ENCODE measurements at regions not wholly inside any gene's neighbourhood (a gene's known extent, or its start where the extent isn't known, plus 50 kb on each side); places are given as distances from the start of the nearest gene placed in this dataset.

GRCh38 chr13:21944610-21945009 lies 273.7 kb downstream of the FGF9 start:
- no peak for ATAC-seq
- intact Hi-C loops (cut with micrococcal nuclease) = no loop called here

GRCh38 chr13:21945195-21945594 lies 274.3 kb downstream of the FGF9 start:
- intact Hi-C loops (cut with micrococcal nuclease) = no loop called here
- DNase-seq (no peak), ATAC-seq (no peak)

More at GRCh38 chr13:21944610-21945009, 273.7 kb downstream of the FGF9 start:
- DNase-seq = no peak

- no peak for DNase-seq
- intact Hi-C loops (cut with micrococcal nuclease) = no loop called here
These were observed 276.1 kb downstream of the FGF9 start for GRCh38 chr13:21946964-21947363.

GRCh38 chr13:21948769-21949474 lies 278.0 kb downstream of the FGF9 start:
- DNase-seq = no peak
- intact Hi-C loops (cut with micrococcal nuclease) = no loop called here
- ATAC-seq = no peak

More at GRCh38 chr13:21946964-21947363, 276.1 kb downstream of the FGF9 start:
- no peak for ATAC-seq

- DNase-seq (no peak), ATAC-seq (no peak)
- intact Hi-C loops (cut with micrococcal nuclease) = no loop called here
These were observed 279.1 kb downstream of the FGF9 start for GRCh38 chr13:21949818-21950429.

- DNase-seq = no peak
- intact Hi-C loops (cut with micrococcal nuclease) = no loop called here
- ATAC-seq = no peak
These were observed 285.8 kb downstream of the FGF9 start for GRCh38 chr13:21956666-21957065.

- no peak for DNase-seq
- intact Hi-C loops (cut with micrococcal nuclease) = no loop called here
- no peak for ATAC-seq
These were observed 287.0 kb downstream of the FGF9 start for GRCh38 chr13:21957833-21958232.

- no peak for ATAC-seq
- intact Hi-C loops (cut with micrococcal nuclease) = no loop called here
- DNase-seq = no peak
These were observed 289.2 kb downstream of the FGF9 start for GRCh38 chr13:21960108-21960507.

- intact Hi-C loops (cut with micrococcal nuclease) = no loop called here
- ATAC-seq = no peak
- DNase-seq = no peak
These were observed 293.8 kb downstream of the FGF9 start for GRCh38 chr13:21964686-21965085.

GRCh38 chr13:21965095-21965494 lies 294.2 kb downstream of the FGF9 start:
- DNase-seq = no peak
- ATAC-seq = no peak
- intact Hi-C loops (cut with micrococcal nuclease) = no loop called here

- no peak for DNase-seq
- intact Hi-C loops (cut with micrococcal nuclease) = no loop called here
- ATAC-seq = no peak
These were observed 295.1 kb downstream of the FGF9 start for GRCh38 chr13:21966014-21966413.

GRCh38 chr13:21967871-21968270 lies 297.0 kb downstream of the FGF9 start:
- DNase-seq (no peak), ATAC-seq (no peak)
- intact Hi-C loops (cut with micrococcal nuclease) = no loop called here

GRCh38 chr13:21970172-21970571 lies 299.3 kb downstream of the FGF9 start:
- DNase-seq (no peak), ATAC-seq (peak; percentile 67)
- intact Hi-C loops (cut with micrococcal nuclease) = no loop called here

GRCh38 chr13:21970918-21971317 lies 300.0 kb downstream of the FGF9 start:
- DNase-seq (no peak), ATAC-seq (no peak)
- intact Hi-C loops (cut with micrococcal nuclease) = no loop called here

- intact Hi-C loops (cut with micrococcal nuclease) = no loop called here
- ATAC-seq = peak; percentile 75
These were observed 301.1 kb downstream of the FGF9 start for GRCh38 chr13:21971662-21972621.

GRCh38 chr13:21973437-21974125 lies 302.7 kb downstream of the FGF9 start:
- DNase-seq (no peak), ATAC-seq (no peak)
- intact Hi-C loops (cut with micrococcal nuclease) = no loop called here

More at GRCh38 chr13:21971662-21972621, 301.1 kb downstream of the FGF9 start:
- peak; percentile 47 for DNase-seq

GRCh38 chr13:21974741-21975140 lies 303.9 kb downstream of the FGF9 start:
- no peak for ATAC-seq
- intact Hi-C loops (cut with micrococcal nuclease) = no loop called here

GRCh38 chr13:21976159-21976558 lies 305.3 kb downstream of the FGF9 start:
- DNase-seq (no peak), ATAC-seq (no peak)
- intact Hi-C loops (cut with micrococcal nuclease) = no loop called here

More at GRCh38 chr13:21974741-21975140, 303.9 kb downstream of the FGF9 start:
- DNase-seq = no peak

- no peak for ATAC-seq
- DNase-seq = no peak
These were observed 308.4 kb downstream of the FGF9 start for GRCh38 chr13:21979161-21979806.

More at GRCh38 chr13:21979161-21979806, 308.4 kb downstream of the FGF9 start:
- intact Hi-C loops (cut with micrococcal nuclease) = no loop called here

Measured in left ventricle myocardium superior (tissue), 1 donor.